GM18867 (cell line): ENCODE measurements at regions not wholly inside any gene's neighbourhood (a gene's known extent, or its start where the extent isn't known, plus 50 kb on each side); places are given as distances from the start of the nearest gene placed in this dataset.

Experiments used
- ATAC-seq: cut with Tn5 transposase; IDR thresholded peaks from one replicate; pipeline ENCODE4 v1.9.1; 2021; ENCODE audit warnings: mild to moderate bottlenecking, moderate library complexity; ENCODE audit not compliant: unreplicated experiment

DNA sequence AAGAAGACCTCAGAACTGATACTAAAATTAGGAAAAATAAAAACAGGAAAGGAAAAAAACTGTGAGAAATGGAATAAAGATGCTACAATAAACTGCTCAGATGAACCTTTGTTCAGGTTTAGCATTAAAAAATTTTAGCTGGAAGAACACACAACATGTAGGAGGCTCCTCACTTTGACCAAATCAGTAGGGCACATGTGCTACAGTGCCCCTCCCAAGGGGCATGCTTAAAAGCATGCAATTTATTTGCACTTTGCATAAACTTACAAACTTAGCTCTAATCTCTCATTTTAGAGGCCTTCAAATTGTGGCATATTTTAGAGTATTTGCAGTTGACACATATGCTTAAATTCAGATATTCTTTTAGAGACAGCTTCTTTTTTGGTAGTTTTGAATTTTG lies 570.2 kb downstream of the UTRN start:
- no peak for ATAC-seq

DNA sequence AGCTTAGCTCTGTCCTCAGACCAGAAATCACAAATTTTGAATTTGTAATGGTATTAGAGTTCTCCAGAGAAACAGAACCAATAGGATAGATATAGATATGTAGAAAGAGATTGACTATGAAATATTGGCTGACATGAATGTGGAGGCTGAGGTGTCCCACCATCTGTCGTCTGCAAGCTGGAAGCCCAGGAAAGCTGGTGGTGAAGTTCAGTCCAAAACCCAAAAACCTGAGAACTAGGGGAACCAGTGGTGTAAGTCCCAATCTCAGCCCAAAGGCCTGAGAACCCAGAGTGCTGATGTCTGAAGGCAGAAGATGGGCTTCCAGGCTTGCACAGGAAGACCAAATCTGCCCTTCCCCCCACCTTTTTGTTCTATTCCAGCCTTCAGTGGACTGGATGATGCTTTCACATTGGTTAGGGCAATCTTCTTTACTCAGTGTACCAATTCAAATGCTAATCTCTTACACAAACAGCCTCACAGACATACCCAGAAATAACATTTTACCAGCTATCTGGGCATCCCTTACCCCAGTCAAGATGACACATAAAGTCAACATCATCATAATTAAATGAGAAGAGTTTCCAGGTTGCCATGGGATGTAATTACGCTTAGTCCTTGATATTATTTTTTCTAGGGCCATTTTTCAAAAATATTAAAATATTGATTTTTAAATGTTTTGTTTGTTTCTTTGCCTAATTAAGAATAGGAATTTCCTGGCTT lies 570.8 kb downstream of the UTRN start:
- no peak for ATAC-seq

GRCh38 chr6:144856622-144857021 lies 571.5 kb downstream of the UTRN start:
- no peak for ATAC-seq

GRCh38 chr6:144857086-144857485 lies 572.0 kb downstream of the UTRN start:
- no peak for ATAC-seq

DNA sequence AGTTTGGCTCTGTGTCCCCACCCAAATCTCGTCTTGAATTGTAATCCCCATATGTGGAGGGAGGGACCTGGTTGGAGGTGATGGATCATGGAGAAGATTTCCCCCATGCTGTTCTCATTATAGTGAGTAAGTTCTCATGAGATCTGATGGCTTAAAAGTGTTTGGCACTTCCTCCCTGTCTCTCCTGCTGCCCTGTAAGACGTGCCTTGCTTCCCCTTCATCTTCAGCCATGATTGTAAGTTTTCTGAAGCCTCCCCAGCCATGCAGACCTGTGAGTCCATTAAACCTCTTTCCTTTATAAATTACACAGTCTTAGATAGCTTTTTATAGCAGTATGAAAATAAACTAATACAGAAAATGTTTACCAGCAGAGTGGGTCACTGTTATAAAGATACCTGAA lies 577.6 kb downstream of the UTRN start:
- no peak for ATAC-seq

DNA sequence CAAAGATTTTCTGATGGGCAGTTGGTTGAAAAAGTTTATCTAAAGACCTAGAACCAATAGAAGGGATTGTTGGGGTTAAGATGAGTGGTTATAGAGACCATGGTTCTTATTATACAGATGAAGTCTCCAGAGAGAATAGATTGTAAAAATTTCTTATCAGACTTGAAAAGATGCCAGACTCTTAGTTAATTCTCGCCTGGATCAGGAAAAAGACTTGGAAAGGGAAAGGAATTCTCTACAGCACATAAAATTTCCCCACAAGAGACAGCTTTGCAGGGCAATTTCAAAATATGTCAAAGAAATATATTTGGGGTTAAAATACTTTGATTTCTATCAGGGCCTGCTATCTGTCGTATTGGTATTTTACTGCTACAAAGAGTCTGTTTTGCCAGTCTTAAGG lies 582.6 kb downstream of the UTRN start:
- ATAC-seq = no peak

GRCh38 chr6:144870782-144871181 lies 585.6 kb downstream of the UTRN start:
- no peak for ATAC-seq

DNA sequence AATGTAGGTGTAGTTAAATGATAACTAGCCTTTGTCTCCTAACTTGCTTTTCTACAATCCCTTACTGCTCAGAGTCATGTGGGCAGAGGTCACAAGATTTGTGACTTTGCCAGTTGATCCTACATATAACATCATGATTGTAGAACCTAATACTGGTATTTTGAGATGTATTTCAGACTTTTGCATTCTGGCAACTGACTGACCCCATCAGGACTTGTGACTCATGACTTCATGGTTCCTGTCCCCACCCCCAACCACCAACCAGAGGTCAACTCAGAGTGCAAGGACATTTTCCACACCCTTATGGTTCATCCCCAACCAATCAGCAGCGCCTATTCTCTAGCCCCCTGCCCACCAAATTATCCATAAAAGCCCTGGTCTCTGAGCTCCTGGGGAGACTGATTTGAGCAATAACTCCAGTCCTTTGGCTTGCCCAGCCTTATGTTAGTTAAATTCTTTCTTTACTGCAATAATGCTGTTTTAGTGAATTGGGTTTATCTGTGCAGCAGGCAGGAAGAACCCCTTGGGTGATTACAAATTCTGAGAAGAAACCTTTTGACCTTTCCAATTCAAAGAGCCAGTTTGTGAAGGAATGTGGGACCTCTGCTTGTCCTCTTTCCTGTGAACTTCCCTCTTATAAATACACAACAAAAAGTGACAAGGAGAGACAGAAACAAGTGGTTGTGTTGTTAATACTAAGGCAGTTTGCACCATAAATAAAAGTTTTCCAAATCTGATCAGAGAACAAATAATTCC lies 588.7 kb downstream of the UTRN start:
- ATAC-seq = no peak

DNA sequence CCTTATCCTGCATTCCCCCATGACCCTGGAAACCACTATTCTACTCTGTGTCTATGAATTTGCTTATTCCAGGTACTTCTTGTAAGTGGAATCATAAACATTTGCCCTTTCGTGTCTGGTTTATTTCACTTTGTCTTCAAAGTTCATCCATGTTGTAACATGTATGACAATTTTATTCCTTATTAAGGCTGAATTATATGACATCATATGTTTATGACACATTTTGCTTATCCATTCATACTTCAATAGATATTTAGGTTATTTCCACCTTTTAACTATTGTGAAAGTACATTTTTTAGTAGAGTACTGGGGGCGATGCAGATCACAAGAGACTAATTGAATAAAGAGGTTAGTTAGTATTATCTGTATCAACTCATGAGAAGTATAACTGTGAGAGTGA lies 591.6 kb downstream of the UTRN start:
- ATAC-seq = no peak

- no peak for ATAC-seq
Measured at GRCh38 chr6:144877118-144877517, 592.0 kb downstream of the UTRN start.

- ATAC-seq = no peak
Measured at GRCh38 chr6:144878577-144878976, 593.4 kb downstream of the UTRN start.

GRCh38 chr6:144879436-144879835 lies 594.3 kb downstream of the UTRN start:
- ATAC-seq = no peak

DNA sequence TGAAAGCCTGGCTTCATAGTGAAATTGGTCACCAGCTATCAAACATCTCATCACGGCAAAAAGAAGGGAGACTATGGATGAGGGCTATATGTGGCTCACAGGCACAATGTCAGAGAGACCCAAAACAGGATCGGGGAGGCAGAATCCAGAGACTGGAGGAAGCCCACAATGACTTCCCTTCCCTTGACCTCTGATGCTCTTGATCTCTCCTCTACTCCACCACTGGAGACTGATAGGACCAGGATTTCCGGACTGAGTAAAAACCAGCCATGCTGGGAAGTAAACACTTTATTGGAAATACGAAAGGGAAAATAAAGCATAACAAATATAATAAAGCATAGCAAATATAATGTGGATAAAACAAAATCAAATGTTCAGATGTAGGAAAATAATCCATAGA lies 597.3 kb downstream of the UTRN start:
- no peak for ATAC-seq

- no peak for ATAC-seq
Measured at GRCh38 chr6:144883915-144884314, 598.8 kb downstream of the UTRN start.

GRCh38 chr6:144885817-144886216 lies 600.7 kb downstream of the UTRN start:
- no peak for ATAC-seq

DNA sequence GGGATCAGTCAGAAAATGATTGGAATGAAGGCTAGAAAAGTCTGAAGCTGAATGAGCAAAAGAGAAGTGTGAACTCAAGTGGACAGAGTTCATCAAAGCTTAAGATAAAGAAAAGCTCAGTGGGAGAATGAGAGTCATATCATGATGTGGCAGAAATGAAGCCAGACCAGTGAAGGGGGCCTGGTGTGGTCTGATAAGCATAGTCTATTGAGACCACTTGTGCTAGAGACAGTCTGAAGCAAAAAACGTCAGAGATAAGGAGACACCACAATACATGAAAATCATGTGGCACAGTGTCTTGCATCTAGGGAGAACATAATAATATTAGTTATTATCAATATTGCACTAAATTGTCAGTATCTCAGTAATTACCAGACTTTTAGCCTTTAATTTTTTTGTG lies 601.5 kb downstream of the UTRN start:
- no peak for ATAC-seq

GRCh38 chr6:144888621-144889020 lies 603.5 kb downstream of the UTRN start:
- no peak for ATAC-seq

DNA sequence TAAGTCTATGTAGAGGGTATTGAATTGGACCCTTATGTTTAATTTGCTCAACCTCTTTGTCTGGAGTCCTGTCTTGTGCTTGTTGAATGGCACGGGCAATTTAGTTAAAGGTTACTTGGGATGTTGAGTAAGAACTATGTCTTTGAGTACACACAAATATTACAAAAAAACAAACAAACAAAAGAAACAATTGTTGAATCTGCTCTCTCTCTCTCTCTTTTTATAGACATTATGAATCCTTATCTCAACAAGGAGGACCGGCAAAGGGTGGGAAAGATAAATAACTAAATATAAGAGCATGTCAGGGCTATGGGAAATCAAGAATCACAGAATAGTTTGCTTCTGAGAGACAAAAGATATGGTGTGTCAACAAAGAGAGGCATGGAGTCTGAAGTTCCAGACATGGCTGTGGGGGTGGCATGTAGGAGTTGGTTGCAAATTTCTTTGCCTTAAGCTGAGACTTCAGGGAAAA lies 608.6 kb downstream of the UTRN start:
- ATAC-seq = no peak

DNA sequence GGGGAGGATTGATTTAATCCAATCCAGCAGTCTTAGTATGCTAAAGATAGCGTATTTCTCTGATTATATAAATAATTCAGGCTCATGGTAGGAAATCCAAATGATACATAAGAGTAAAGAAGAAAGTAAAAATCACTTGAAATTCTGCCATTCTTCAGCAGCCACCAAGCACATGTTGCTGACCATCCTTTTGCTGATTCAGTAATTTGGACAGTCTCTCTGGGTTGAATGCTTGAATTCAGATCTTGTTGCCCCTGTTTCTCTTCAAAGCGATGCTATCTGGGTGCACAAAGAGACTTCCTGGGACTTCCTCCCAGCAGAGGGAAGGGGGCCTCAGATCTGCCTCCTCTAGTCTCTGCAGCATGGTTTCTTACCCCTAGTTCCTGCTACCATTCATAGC lies 609.1 kb downstream of the UTRN start:
- no peak for ATAC-seq

- ATAC-seq = no peak
Measured at GRCh38 chr6:144895313-144896278, 610.5 kb downstream of the UTRN start.

- no peak for ATAC-seq
Measured at GRCh38 chr6:144896289-144896688, 611.2 kb downstream of the UTRN start.
